Right cardiac atrium (tissue), 5 donors: ENCODE measurements at regions not wholly inside any gene's neighbourhood (a gene's known extent, or its start where the extent isn't known, plus 50 kb on each side); places are given as distances from the start of the nearest gene placed in this dataset.
"Not testable (repeated sequence)": the region's sequence is repeated elsewhere in the genome, so short reads cannot be mapped to it uniquely, and the experiment has no call there.

Source experiments
- ATAC-seq, 2 donors: fragments of 200-7000 bp; cut with Tn5 transposase; one replicate each; pipeline versions ENCODE4 v1.8.0 to v1.9.1; 2020; ENCODE audit warnings: moderate library complexity in 2 of 2, mild to moderate bottlenecking in 1 of 2
- DNase-seq, 3 donors: peaks; one replicate each; pipeline ENCODE4 v3.0.0-alpha.2; 2020
- H3K27ac ChIP-seq: one replicate; pipeline ENCODE4 v1.5.1; 2013; ENCODE audit warnings: mild to moderate bottlenecking, low read length, control low read depth, moderate library complexity
- H3K27me3 ChIP-seq: one replicate; pipeline ENCODE4 v1.6.1; 2013; ENCODE audit not compliant: control insufficient read depth, insufficient read depth
- H3K4me1 ChIP-seq: one replicate; pipeline ENCODE4 v1.6.1; 2013; ENCODE audit warnings: low read length; ENCODE audit not compliant: control insufficient read depth, insufficient read depth
- H3K4me3 ChIP-seq: one replicate; pipeline ENCODE4 v1.5.1; 2013; ENCODE audit warnings: low read length, control low read depth
- H3K9me3 ChIP-seq: one replicate; pipeline ENCODE4 v1.6.1; 2013; ENCODE audit warnings: low read length; ENCODE audit not compliant: control insufficient read depth
- WGBS: extraction: QIAGEN DNeasy Blood & Tissue Kit; methylation state at CpG from one replicate; pipeline ENCODE4 v1.1.7; 2013; 5-methylcytosine and 5-hydroxymethylcytosine counted together
- intact Hi-C, 4 donors: fragments of 100-400 bp; cut with DNase I; formaldehyde crosslinking; loops; one replicate each; pipeline versions ENCODE4 v1.11.0 to v1.14.0; 2022 to 2023
- donor health status: healthy with polysubstance abuse.
- donor health status: DM: no; HTN: yes; CAD: no.
- donor health status: DM: no; HTN: no; CAD: no.
- donor health status: DM: no; HTN: yes; CAD: no; lungs with severe emphysema.
- donor health status: DM: yes; HTN: yes; CAD: no.

- Histone ChIP-seq H3K9me3 (no peaks in the 10 kb centered on the region), H3K4me1 (no peaks in the 10 kb centered on the region), H3K27ac (no peak overlapping the region), H3K27me3 (no peaks in the 10 kb centered on the region), H3K4me3 (no peak overlapping the region)
- intact Hi-C loops = no loop called here
- WGBS = 17% methylated on average over 5 of the region's 5 CpGs
- peak in 1 of 2 donors; percentile 45 for ATAC-seq
- no peak for DNase-seq
Measured at GRCh38 chr10:53664282-53665019, 891.9 kb upstream of the MBL2 start.

GRCh38 chr10:53650794-53651193 lies 878.2 kb upstream of the MBL2 start:
- H3K27ac ChIP-seq = no peak overlapping the region
- intact Hi-C loops = no loop called here
- no peak for ATAC-seq
- H3K9me3 ChIP-seq = no peaks in the 10 kb centered on the region
- no peak for DNase-seq
- H3K27me3 ChIP-seq = no peaks in the 10 kb centered on the region
- H3K4me1 ChIP-seq = no peaks in the 10 kb centered on the region
- 91% methylated on average over 6 of the region's 6 CpGs for WGBS
- H3K4me3 ChIP-seq = no peak overlapping the region

GRCh38 chr10:53647221-53647620 lies 874.6 kb upstream of the MBL2 start:
- intact Hi-C loops, H3K27me3 ChIP-seq: not testable (repeated sequence)

GRCh38 chr10:53646525-53646924 lies 873.9 kb upstream of the MBL2 start:
- DNase-seq = no peak
- no peaks in the 10 kb centered on the region for H3K4me1 ChIP-seq
- H3K27me3 ChIP-seq = no peaks in the 10 kb centered on the region
- no peak for ATAC-seq
- H3K27ac ChIP-seq = no peak overlapping the region
- H3K9me3 ChIP-seq = no peaks in the 10 kb centered on the region
- intact Hi-C loops = no loop called here
- H3K4me3 ChIP-seq = no peak overlapping the region
- WGBS = 61% methylated on average over 8 of the region's 8 CpGs

More at GRCh38 chr10:53647221-53647620, 874.6 kb upstream of the MBL2 start:
- not testable (repeated sequence) for ATAC-seq, H3K4me1 ChIP-seq, H3K27ac ChIP-seq, H3K4me3 ChIP-seq, H3K9me3 ChIP-seq, DNase-seq
- 70% methylated on average over 8 of the region's 8 CpGs for WGBS

- H3K4me3 ChIP-seq = no peak overlapping the region
- intact Hi-C loops = no loop called here
- 74% methylated on average over 1 of the region's 1 CpG for WGBS
- ATAC-seq (no peak), DNase-seq (no peak)
- H3K27ac ChIP-seq = no peak overlapping the region
- H3K27me3 ChIP-seq = no peaks in the 10 kb centered on the region
- H3K4me1 ChIP-seq = no peaks in the 10 kb centered on the region
- H3K9me3 ChIP-seq = no peaks in the 10 kb centered on the region
Measured at GRCh38 chr10:53645951-53646350, 873.4 kb upstream of the MBL2 start.

GRCh38 chr10:53638006-53638405 lies 865.4 kb upstream of the MBL2 start:
- no peaks in the 10 kb centered on the region for H3K9me3 ChIP-seq
- ATAC-seq = no peak
- H3K27me3 ChIP-seq = no peaks in the 10 kb centered on the region
- no peaks in the 10 kb centered on the region for H3K4me1 ChIP-seq
- H3K4me3 ChIP-seq = no peak overlapping the region
- intact Hi-C loops = no loop called here
- 38% methylated on average over 4 of the region's 4 CpGs for WGBS
- DNase-seq = no peak
- H3K27ac ChIP-seq = no peak overlapping the region

- ATAC-seq = no peak
- Histone ChIP-seq H3K27ac (no peak overlapping the region), H3K4me3 (no peak overlapping the region), H3K9me3 (no peaks in the 10 kb centered on the region), H3K27me3 (no peaks in the 10 kb centered on the region), H3K4me1 (no peaks in the 10 kb centered on the region)
- intact Hi-C loops = no loop called here
- DNase-seq = no peak
- WGBS = 71% methylated on average over 4 of the region's 4 CpGs
Measured at GRCh38 chr10:53624722-53625121, 852.1 kb upstream of the MBL2 start.

- intact Hi-C loops = no loop called here
- Histone ChIP-seq H3K27ac (no peak overlapping the region), H3K27me3 (no peaks in the 10 kb centered on the region), H3K4me3 (no peak overlapping the region), H3K9me3 (no peaks in the 10 kb centered on the region), H3K4me1 (no peaks in the 10 kb centered on the region)
- no peak for DNase-seq
- 80% methylated on average over 2 of the region's 2 CpGs for WGBS
- no peak for ATAC-seq
Measured at GRCh38 chr10:53622201-53622600, 849.6 kb upstream of the MBL2 start.

- no peak overlapping the region for H3K27ac ChIP-seq
- intact Hi-C loops = no loop called here
- peak in 1 of 3 donors; percentile 22 for DNase-seq
- H3K4me3 ChIP-seq = no peak overlapping the region
- no peaks in the 10 kb centered on the region for H3K27me3 ChIP-seq
- no peaks in the 10 kb centered on the region for H3K4me1 ChIP-seq
- 78% methylated on average over 2 of the region's 2 CpGs for WGBS
- no peak for ATAC-seq
- no peaks in the 10 kb centered on the region for H3K9me3 ChIP-seq
Measured at GRCh38 chr10:53619671-53620070, 847.1 kb upstream of the MBL2 start.

GRCh38 chr10:53607691-53608090 lies 835.1 kb upstream of the MBL2 start:
- WGBS = 62% methylated on average over 3 of the region's 3 CpGs
- DNase-seq (no peak), ATAC-seq (no peak)
- no peaks in the 10 kb centered on the region for H3K4me1 ChIP-seq
- H3K9me3 ChIP-seq = no peaks in the 10 kb centered on the region
- no peak overlapping the region for H3K4me3 ChIP-seq
- H3K27ac ChIP-seq = no peak overlapping the region
- intact Hi-C loops = loop anchor here in 1 of 4 donors (10.0 kb wide), 1 partner anchor 1667 kb away; no protein-coding TSS in a partner anchor
- H3K27me3 ChIP-seq = no peaks in the 10 kb centered on the region

GRCh38 chr10:53606981-53607380 lies 834.4 kb upstream of the MBL2 start:
- H3K27ac ChIP-seq = no peak overlapping the region
- no peak for ATAC-seq
- H3K9me3 ChIP-seq = no peaks in the 10 kb centered on the region
- no peaks in the 10 kb centered on the region for H3K27me3 ChIP-seq
- intact Hi-C loops = loop anchor here in 1 of 4 donors (10.0 kb wide), 1 partner anchor 1668 kb away; no protein-coding TSS in a partner anchor
- no peaks in the 10 kb centered on the region for H3K4me1 ChIP-seq
- 85% methylated on average over 3 of the region's 3 CpGs for WGBS
- H3K4me3 ChIP-seq = no peak overlapping the region
- no peak for DNase-seq
